Peyer's patch (tissue), 4 donors: ENCODE measurements at regions not wholly inside any gene's neighbourhood (a gene's known extent, or its start where the extent isn't known, plus 50 kb on each side); places are given as distances from the start of the nearest gene placed in this dataset.

Experiments
- POLR2A ChIP-seq, 2 donors: fragments of 450-650 bp; IDR thresholded peaks; one replicate each; pipeline ENCODE4 v1.5.1; 2017; ENCODE audit warnings: antibody characterized with exemption in 2 of 2, mild to moderate bottlenecking in 2 of 2, moderate library complexity in 2 of 2
- TF ChIP-seq, protein P1 (sequence below), 6 experiments: fragments of 450-650 bp in 4 of 6; fragments of 200-600 bp in 2 of 6; sonication (generic) in 1 of 6; IDR thresholded peaks; one replicate each; pipeline ENCODE4 v1.5.1; 2017 to 2019; ENCODE audit warnings: antibody characterized with exemption in 6 of 6, mild to moderate bottlenecking in 3 of 6, moderate library complexity in 1 of 6

DNA sequence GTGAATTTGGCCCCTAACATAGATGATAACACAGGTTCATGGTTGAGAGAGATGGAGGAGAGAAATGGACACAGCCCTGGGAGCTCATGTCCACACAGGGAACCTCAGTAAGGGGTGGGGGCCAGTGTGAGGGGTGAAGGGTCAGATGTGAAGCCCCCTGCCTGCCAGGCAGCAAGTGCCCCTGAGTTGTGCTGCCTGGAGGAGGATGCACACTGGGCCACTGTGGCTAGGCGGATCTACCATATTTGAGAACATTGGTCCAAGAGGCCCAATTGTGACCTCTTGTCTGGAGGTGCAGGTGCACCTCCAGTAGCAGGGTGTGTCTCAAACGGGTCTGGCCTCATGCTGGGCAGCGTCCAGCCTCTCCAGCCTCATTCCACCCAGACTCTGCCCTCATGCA lies 99.6 kb upstream of the SNTG2 start:
- TF ChIP-seq, protein P1, sequence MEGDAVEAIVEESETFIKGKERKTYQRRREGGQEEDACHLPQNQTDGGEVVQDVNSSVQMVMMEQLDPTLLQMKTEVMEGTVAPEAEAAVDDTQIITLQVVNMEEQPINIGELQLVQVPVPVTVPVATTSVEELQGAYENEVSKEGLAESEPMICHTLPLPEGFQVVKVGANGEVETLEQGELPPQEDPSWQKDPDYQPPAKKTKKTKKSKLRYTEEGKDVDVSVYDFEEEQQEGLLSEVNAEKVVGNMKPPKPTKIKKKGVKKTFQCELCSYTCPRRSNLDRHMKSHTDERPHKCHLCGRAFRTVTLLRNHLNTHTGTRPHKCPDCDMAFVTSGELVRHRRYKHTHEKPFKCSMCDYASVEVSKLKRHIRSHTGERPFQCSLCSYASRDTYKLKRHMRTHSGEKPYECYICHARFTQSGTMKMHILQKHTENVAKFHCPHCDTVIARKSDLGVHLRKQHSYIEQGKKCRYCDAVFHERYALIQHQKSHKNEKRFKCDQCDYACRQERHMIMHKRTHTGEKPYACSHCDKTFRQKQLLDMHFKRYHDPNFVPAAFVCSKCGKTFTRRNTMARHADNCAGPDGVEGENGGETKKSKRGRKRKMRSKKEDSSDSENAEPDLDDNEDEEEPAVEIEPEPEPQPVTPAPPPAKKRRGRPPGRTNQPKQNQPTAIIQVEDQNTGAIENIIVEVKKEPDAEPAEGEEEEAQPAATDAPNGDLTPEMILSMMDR (IDR thresholded peaks at IDR 0.05) = no peak
- no peak for TF ChIP-seq POLR2A (IDR thresholded peaks at IDR 0.05)
